ENCODE measurements at regions not wholly inside any gene's neighbourhood (a gene's known extent, or its start where the extent isn't known, plus 50 kb on each side); places are given as distances from the start of the nearest gene placed in this dataset.

DNA sequence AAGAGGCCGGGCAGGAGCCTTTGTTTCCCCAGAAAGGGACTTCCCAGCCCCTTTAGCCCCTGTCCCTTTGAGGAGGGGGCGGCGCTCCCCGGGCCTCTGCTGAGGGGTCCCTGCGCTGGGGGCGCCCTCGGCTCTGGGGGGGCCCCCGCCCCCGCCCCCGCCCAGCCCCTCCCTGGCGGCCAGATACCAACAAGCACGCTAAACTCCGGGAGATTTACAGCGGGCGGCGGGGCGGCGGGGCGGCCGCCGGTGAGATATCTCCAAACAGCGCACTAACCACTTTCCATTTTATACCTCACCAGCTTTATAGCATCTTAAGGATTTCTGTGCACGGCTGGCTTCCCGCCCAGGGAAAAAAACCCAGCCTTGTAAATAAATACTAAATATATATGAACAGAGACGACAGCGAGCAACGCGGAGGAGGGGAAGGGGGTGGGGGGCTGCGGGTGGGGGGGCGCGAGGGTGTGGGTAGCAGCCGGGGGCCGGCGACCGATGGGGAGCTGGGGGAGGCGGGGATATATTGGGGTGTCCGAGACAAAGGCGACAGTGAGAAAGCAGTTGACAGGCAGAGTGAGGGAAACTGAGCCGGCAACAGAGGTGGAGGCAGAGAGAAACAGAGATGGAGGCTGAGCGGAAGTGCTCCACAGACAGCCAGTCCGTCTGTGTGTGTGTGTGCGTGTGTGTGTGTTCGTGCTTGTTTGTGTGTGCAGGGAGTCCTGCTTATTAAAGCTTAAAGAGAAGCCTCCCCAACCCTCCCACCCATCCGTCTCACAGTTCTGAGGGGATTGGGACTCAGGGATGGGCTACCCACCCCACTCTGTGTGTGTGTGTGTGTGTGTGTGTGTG is 85.8 kb downstream of the HIF1AN start:
- H3K9ac ChIP-seq (ENCODE audit: low read length), result no peak overlapping the region
- H2AFZ ChIP-seq (ENCODE audit: low read depth, low read length, poor library complexity, severe bottlenecking), result no peak overlapping the region
- no peak overlapping the region for H3K4me3 ChIP-seq (replicated peaks in 1 of 2; ENCODE audit: low read depth in 1 of 2, low read length in 2 of 2)
- ChIA-PET RAD21 (ENCODE audit: low non-redundant PET in 1 of 2, low total read pairs in 2 of 2, uncharacterized antibody in 2 of 2, unreplicated experiment in 2 of 2) (no interaction called here), CTCF (no interaction called here), POLR2A (no interaction called here)
- no peaks in the 10 kb centered on the region for H4K20me1 ChIP-seq (ENCODE audit: insufficient read depth)
- TF ChIP-seq ZFX (IDR thresholded peaks at IDR 0.05) (no peak), SIN3A (IDR thresholded peaks at IDR 0.05; ENCODE audit: low read depth) (no peak), CBX3 (IDR thresholded peaks at IDR 0.05; ENCODE audit: low read depth) (no peak), POLR2A (IDR thresholded peaks at IDR 0.05; ENCODE audit: borderline replicate concordance, extremely low read depth, insufficient read depth, insufficient read length) (no peak), SP1 (IDR thresholded peaks at IDR 0.05; ENCODE audit: low read depth) (no peak), EGR1 (IDR thresholded peaks at IDR 0.05; ENCODE audit: low read depth) (no peak), TCF7L2 (IDR thresholded peaks at IDR 0.05; ENCODE audit: borderline replicate concordance, extremely low read depth, insufficient read depth, insufficient read length) (no peak), EZH2 (IDR thresholded peaks at IDR 0.05) (no peak)
- TF ChIP-seq, protein P1, sequence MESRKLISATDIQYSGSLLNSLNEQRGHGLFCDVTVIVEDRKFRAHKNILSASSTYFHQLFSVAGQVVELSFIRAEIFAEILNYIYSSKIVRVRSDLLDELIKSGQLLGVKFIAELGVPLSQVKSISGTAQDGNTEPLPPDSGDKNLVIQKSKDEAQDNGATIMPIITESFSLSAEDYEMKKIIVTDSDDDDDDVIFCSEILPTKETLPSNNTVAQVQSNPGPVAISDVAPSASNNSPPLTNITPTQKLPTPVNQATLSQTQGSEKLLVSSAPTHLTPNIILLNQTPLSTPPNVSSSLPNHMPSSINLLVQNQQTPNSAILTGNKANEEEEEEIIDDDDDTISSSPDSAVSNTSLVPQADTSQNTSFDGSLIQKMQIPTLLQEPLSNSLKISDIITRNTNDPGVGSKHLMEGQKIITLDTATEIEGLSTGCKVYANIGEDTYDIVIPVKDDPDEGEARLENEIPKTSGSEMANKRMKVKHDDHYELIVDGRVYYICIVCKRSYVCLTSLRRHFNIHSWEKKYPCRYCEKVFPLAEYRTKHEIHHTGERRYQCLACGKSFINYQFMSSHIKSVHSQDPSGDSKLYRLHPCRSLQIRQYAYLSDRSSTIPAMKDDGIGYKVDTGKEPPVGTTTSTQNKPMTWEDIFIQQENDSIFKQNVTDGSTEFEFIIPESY (IDR thresholded peaks at IDR 0.05; ENCODE audit: extremely low read depth, insufficient replicate concordance, low read length), result no peak
- TF ChIP-seq, protein P2, sequence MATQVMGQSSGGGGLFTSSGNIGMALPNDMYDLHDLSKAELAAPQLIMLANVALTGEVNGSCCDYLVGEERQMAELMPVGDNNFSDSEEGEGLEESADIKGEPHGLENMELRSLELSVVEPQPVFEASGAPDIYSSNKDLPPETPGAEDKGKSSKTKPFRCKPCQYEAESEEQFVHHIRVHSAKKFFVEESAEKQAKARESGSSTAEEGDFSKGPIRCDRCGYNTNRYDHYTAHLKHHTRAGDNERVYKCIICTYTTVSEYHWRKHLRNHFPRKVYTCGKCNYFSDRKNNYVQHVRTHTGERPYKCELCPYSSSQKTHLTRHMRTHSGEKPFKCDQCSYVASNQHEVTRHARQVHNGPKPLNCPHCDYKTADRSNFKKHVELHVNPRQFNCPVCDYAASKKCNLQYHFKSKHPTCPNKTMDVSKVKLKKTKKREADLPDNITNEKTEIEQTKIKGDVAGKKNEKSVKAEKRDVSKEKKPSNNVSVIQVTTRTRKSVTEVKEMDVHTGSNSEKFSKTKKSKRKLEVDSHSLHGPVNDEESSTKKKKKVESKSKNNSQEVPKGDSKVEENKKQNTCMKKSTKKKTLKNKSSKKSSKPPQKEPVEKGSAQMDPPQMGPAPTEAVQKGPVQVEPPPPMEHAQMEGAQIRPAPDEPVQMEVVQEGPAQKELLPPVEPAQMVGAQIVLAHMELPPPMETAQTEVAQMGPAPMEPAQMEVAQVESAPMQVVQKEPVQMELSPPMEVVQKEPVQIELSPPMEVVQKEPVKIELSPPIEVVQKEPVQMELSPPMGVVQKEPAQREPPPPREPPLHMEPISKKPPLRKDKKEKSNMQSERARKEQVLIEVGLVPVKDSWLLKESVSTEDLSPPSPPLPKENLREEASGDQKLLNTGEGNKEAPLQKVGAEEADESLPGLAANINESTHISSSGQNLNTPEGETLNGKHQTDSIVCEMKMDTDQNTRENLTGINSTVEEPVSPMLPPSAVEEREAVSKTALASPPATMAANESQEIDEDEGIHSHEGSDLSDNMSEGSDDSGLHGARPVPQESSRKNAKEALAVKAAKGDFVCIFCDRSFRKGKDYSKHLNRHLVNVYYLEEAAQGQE (IDR thresholded peaks at IDR 0.05; ENCODE audit: low read depth), result no peak
- TF ChIP-seq, protein P3, sequence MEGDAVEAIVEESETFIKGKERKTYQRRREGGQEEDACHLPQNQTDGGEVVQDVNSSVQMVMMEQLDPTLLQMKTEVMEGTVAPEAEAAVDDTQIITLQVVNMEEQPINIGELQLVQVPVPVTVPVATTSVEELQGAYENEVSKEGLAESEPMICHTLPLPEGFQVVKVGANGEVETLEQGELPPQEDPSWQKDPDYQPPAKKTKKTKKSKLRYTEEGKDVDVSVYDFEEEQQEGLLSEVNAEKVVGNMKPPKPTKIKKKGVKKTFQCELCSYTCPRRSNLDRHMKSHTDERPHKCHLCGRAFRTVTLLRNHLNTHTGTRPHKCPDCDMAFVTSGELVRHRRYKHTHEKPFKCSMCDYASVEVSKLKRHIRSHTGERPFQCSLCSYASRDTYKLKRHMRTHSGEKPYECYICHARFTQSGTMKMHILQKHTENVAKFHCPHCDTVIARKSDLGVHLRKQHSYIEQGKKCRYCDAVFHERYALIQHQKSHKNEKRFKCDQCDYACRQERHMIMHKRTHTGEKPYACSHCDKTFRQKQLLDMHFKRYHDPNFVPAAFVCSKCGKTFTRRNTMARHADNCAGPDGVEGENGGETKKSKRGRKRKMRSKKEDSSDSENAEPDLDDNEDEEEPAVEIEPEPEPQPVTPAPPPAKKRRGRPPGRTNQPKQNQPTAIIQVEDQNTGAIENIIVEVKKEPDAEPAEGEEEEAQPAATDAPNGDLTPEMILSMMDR (IDR thresholded peaks at IDR 0.05 in 2 of 3, conservative IDR thresholded peaks at IDR 0.05 in 1 of 3; ENCODE audit: borderline replicate concordance in 1 of 3, insufficient read depth in 1 of 3, low read depth in 2 of 3, low read length in 2 of 3), result no peak
- TF ChIP-seq, protein P4, sequence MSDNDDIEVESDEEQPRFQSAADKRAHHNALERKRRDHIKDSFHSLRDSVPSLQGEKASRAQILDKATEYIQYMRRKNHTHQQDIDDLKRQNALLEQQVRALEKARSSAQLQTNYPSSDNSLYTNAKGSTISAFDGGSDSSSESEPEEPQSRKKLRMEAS (IDR thresholded peaks at IDR 0.05), result no peak
- TF ChIP-seq, protein P5, sequence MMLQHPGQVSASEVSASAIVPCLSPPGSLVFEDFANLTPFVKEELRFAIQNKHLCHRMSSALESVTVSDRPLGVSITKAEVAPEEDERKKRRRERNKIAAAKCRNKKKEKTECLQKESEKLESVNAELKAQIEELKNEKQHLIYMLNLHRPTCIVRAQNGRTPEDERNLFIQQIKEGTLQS (IDR thresholded peaks at IDR 0.05), result no peak
- intact Hi-C loops (cut with micrococcal nuclease), result no loop called here
- H3K36me3 ChIP-seq (ENCODE audit: control insufficient read depth in 1 of 2, insufficient read depth in 2 of 2, low read length in 2 of 2), result no peaks in the 10 kb centered on the region
- H3K9me3 ChIP-seq (ENCODE audit: control insufficient read depth in 1 of 2, insufficient read depth in 1 of 2, low read depth in 1 of 2, low read length in 2 of 2), result no peaks in the 10 kb centered on the region
- DNase-seq (ENCODE audit: low read depth, low spot score) (no peak), ATAC-seq (no peak)
- peaks cover 33% of the 10 kb centered on the region; the same call in 1 of the 2 replicates for H3K27me3 ChIP-seq (ENCODE audit: insufficient read depth, low read length)
- no peak overlapping the region for H3K4me2 ChIP-seq (ENCODE audit: low read length)
- no peaks in the 10 kb centered on the region; a peak in 1 of 4 replicates for H3K4me1 ChIP-seq (ENCODE audit: control insufficient read depth in 1 of 2, insufficient read depth in 2 of 2, low read length in 2 of 2)
- BruUV-seq (replicated peaks), result no TSS peak
- H3K27ac ChIP-seq (ENCODE audit: low read depth, low read length), result no peak overlapping the region
- H3K9me2 ChIP-seq (ENCODE audit: insufficient read depth), result no peaks in the 10 kb centered on the region
- H3K79me2 ChIP-seq (ENCODE audit: insufficient read depth, low read length), result no peaks in the 10 kb centered on the region

Measured in HCT116 (cell line).